ENCODE measurements at regions not wholly inside any gene's neighbourhood (a gene's known extent, or its start where the extent isn't known, plus 50 kb on each side); places are given as distances from the start of the nearest gene placed in this dataset.
A peak's percentile ranks its signal among the peaks of the same experiment; 100 is the strongest.
"Not testable (repeated sequence)": the region's sequence is repeated elsewhere in the genome, so short reads cannot be mapped to it uniquely, and the experiment has no call there.

- DNase-seq: no peak
Measured at GRCh38 chr4:11669156-11669555, 240.5 kb upstream of the HS3ST1 start.

GRCh38 chr4:11663114-11663513 is 234.4 kb upstream of the HS3ST1 start:
- no peak for DNase-seq

- DNase-seq: no peak
Measured at GRCh38 chr4:11650801-11651596, 222.3 kb upstream of the HS3ST1 start.

GRCh38 chr4:11647433-11647832 is 218.7 kb upstream of the HS3ST1 start:
- DNase-seq: no peak

GRCh38 chr4:11643081-11643480 is 214.4 kb upstream of the HS3ST1 start:
- DNase-seq: not testable (repeated sequence)

GRCh38 chr4:11640584-11640983 is 211.9 kb upstream of the HS3ST1 start:
- no peak for DNase-seq

GRCh38 chr4:11636551-11636950 is 207.9 kb upstream of the HS3ST1 start:
- DNase-seq: no peak

- no peak for DNase-seq
Measured at GRCh38 chr4:11636031-11636430, 207.3 kb upstream of the HS3ST1 start.

- no peak for DNase-seq
Measured at GRCh38 chr4:11635342-11635741, 206.6 kb upstream of the HS3ST1 start.

- DNase-seq: no peak
Measured at GRCh38 chr4:11634283-11634682, 205.6 kb upstream of the HS3ST1 start.

- no peak for DNase-seq
Measured at GRCh38 chr4:11633430-11633829, 204.7 kb upstream of the HS3ST1 start.

GRCh38 chr4:11632483-11632882 is 203.8 kb upstream of the HS3ST1 start:
- no peak for DNase-seq

GRCh38 chr4:11632025-11632424 is 203.3 kb upstream of the HS3ST1 start:
- no peak for DNase-seq

- no peak for DNase-seq
Measured at GRCh38 chr4:11631416-11631815, 202.7 kb upstream of the HS3ST1 start.

GRCh38 chr4:11628093-11628725 is 199.5 kb upstream of the HS3ST1 start:
- no peak for DNase-seq

- no peak for DNase-seq
Measured at GRCh38 chr4:11626066-11626465, 197.4 kb upstream of the HS3ST1 start.

- DNase-seq: no peak
Measured at GRCh38 chr4:11625211-11625610, 196.5 kb upstream of the HS3ST1 start.

- no peak for DNase-seq
Measured at GRCh38 chr4:11624370-11624769, 195.7 kb upstream of the HS3ST1 start.

- DNase-seq: no peak
Measured at GRCh38 chr4:11623726-11624037, 195.0 kb upstream of the HS3ST1 start.

GRCh38 chr4:11622961-11623725 is 194.4 kb upstream of the HS3ST1 start:
- no peak for DNase-seq

- DNase-seq: no peak
Measured at GRCh38 chr4:11620861-11621260, 192.2 kb upstream of the HS3ST1 start.

- peak; percentile 31 for DNase-seq
Measured at GRCh38 chr4:11618666-11619282, 190.1 kb upstream of the HS3ST1 start.

- DNase-seq: no peak
Measured at GRCh38 chr4:11616856-11617255, 188.2 kb upstream of the HS3ST1 start.

GRCh38 chr4:11615601-11616000 is 186.9 kb upstream of the HS3ST1 start:
- DNase-seq: no peak
